HepG2 (cell line): ENCODE measurements at regions not wholly inside any gene's neighbourhood (a gene's known extent, or its start where the extent isn't known, plus 50 kb on each side); places are given as distances from the start of the nearest gene placed in this dataset.

Experiments used
- CTCF ChIP-seq: sonication (generic); formaldehyde crosslinking; IDR thresholded peaks from 2 replicates; pipeline ENCODE4 v1.5.0; 2020; ENCODE audit warnings: mild to moderate bottlenecking, missing genetic modification reagents, moderate library complexity
- NR3C1 ChIP-seq: sonication (generic); formaldehyde crosslinking; IDR thresholded peaks from 2 replicates; pipeline ENCODE4 v1.4.0; 2020; ENCODE audit warnings: missing genetic modification reagents

GRCh38 chr2:35355056-35355455, 1000.5 kb upstream of the CRIM1 start:
- TF ChIP-seq CTCF (CRISPR knock-in tag) (no peak), NR3C1 (CRISPR knock-in tag) (no peak)
